ENCODE measurements at regions not wholly inside any gene's neighbourhood (a gene's known extent, or its start where the extent isn't known, plus 50 kb on each side); places are given as distances from the start of the nearest gene placed in this dataset.
"Not testable (repeated sequence)": the region's sequence is repeated elsewhere in the genome, so short reads cannot be mapped to it uniquely, and the experiment has no call there.

GRCh38 chr7:75201606-75202079, 109.3 kb downstream of the GTF2IRD2B start:
- not testable (repeated sequence) for DNase-seq

DNA sequence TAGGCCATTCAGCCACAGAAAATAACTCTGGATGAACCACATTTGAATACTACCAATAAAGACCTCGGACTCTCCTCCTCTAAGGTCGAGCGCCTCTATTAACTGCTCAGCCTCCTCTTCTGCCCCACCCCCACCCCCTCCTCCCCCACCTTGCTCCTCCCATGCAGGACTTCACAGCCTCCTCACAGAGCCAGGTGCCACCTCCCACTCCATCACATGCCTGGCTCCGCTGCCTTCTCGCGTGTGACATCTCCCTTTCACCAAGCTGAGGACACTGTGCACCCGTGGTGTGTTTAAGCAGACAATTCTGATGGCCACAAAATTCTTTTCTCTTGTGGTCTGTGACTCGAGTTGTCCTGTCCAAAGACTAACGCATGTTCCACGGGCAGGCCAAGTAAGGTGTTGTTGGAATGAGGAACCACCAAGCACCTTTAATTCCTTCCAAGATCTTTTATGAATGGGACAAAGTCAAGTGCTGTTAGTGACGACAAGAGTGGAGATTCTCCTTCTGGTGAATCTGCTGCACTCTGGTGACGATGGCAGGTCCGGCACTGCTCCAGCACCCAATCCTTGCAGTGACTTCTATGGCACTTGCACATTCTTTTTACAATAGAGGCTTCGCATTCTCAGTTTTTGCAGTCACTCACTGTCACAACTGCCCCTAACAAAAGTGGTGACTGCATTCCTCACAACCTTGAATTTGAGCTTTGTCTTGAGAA, 113.1 kb downstream of the GTF2IRD2B start:
- DNase-seq = not testable (repeated sequence)

GRCh38 chr7:75215460-75215859, 123.1 kb downstream of the GTF2IRD2B start:
- DNase-seq = not testable (repeated sequence)

DNA sequence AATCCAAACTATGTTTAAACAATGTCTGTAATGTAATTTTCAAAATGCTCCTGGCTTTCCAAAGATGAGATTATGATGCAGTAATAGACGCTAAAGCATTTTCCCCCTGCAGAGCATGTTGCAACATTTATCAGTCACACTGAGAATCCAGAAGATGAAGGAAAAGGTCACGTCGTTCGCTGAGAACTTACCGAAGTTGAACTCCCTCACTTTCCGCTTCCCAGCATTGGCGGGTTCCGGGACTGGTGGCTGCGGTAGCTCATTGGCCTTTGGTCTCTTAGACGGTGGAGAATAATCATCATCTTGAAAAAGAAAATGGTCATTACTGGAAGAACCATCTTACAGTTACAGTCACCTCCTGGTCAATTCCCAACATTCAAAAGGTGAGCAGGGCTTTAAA, 124.6 kb downstream of the GTF2IRD2B start:
- not testable (repeated sequence) for DNase-seq

GRCh38 chr7:75226102-75226501, 133.7 kb downstream of the GTF2IRD2B start:
- not testable (repeated sequence) for DNase-seq

- DNase-seq = not testable (repeated sequence)
These were observed 137.2 kb downstream of the GTF2IRD2B start for GRCh38 chr7:75229558-75229957.

DNA sequence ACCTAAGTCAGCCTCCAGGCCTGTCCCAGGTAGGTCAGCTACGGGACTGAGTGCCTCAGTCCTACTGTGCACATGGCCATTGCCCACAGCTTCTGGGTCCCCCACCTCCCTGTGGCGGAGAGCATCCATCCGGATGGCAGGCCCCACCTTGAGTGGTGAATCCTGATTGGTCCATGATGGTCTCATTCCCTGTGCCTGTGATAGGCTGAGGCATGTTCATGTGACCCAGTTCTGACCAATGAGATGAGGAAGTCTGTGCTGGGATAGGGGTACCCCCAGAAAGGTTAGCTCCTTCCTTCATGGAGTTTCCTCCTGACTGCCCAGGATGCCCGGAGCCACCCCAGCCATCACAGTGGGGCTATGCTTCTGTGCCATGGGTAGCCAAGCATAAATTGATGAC, 138.2 kb downstream of the GTF2IRD2B start:
- DNase-seq = not testable (repeated sequence)

- DNase-seq = not testable (repeated sequence)
These were observed 142.9 kb downstream of the GTF2IRD2B start for GRCh38 chr7:75235092-75235826.

DNA sequence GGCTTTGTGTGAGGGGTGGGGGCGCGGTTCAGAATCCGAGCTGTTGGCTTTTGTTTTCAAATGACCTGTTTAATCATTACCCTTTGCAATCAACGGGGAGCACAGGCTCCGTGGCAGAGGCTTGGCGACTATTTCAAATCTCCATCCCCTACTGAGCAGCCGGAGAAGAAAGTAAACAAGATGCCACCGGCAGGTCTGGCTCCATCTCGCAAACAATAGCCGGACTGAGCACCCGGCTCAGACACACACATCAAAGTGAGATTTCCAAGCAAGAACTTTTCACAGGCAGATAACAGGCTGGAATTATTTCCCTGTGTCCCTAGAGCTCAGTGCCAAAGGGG, 143.4 kb downstream of the GTF2IRD2B start:
- not testable (repeated sequence) for DNase-seq

DNA sequence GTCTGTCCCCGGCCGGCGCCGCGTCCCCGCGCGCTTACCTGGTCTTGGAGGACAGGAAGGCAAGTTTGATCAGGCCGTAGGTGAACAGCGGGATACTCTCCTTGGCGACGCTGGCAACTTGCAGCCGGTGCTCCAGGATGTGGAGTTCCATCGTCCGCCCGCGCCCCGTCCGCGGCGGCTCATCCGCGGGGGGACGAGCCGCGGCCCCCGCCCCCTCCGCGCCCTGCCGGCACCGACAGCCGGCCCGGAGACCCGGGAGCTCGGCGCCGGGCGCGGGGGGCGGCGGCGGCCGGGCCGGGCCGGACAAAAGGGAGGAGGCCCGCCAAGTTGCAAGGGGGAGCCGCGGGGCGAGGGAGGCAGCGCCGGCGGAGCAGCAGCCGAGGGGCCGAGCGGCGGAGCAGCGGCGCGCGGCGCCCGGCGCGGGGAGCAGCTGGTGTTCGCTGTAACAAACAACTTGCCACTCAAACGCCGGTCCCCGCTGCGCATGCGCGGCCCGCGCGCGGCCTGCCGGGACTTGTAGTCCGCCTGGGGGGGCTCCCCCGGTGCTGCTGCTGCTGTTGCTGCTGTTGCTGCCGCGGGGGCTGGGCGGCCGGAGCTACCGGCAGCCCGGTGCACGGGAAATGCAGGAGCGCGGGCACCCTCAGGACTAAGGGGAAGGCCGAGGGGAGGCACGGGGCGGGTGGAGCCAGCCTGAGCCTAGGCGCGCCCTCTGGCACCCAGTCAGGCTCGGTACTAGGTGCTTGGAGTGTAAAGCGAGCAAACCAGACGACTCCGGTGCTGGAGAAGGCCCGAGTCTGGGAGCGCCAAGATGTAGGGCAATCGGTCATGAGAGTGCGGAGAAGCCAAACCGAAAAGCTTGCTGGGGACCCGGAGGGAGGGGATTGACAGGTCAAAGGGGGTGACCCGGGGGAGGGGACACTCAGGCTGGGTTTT, 145.1 kb downstream of the GTF2IRD2B start:
- peak in 1 of 2 donors; percentile 46 for DNase-seq

DNA sequence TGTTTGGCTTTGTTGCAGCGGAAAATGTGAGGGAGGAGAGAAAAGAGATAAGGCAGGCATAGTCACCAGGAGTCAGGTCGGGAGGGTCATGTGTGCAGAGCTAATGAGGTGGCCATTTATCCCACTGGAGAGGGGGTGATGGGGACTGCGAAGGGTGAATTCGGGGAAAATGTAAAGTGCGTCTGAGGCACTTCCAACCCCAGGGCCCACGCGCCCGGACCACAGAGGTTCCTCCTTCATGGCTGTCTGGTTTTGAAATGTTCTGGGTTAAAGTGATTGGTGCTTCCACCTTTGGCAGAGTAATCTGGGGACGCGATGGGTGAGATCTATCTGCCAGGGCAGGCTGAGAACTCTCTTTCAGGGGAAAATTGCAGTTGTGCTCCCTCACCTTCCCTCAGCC, 145.9 kb downstream of the GTF2IRD2B start:
- not testable (repeated sequence) for DNase-seq

GRCh38 chr7:75243638-75244037, 151.2 kb downstream of the GTF2IRD2B start:
- not testable (repeated sequence) for DNase-seq

DNA sequence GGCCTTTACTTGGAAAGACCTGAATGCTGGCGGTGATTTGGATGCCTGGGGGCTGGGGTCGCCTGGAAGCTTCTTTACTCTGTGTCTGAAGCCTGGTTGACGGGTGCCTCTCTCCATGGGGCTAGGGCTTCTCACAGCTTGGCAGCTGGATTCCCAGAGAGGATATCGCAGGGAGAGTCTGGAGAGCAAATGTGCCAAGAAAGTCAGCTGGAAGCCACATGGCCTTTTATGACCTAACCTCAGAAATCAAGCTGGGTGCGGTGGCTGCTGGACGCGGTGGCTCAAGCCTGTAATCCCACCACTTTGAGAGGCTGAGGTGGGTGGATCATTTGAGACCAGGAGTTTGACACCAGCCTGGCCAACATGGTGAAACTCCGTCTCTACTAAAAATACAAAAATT, 147.2 kb upstream of the TRIM73 start:
- not testable (repeated sequence) for DNase-seq

DNA sequence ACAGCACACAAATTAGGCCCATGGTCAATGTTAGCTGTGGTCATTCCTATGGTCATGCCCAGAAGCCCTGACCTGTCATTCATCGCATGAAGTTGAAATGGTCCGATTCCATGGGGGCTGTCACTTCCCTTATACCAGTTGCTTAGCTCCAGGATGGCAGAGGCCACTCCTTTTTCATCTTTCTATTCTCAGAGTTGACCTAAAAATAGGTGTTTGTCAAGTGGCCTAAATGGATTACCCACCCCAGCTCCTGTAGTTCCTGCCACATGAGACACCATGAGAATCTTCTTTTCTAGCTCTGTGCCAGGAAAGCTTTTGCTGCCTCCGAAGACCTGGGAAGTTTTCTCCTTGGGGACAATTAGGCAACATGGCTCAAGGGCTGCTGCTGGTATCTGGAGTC, 141.2 kb upstream of the TRIM73 start:
- not testable (repeated sequence) for DNase-seq

DNA sequence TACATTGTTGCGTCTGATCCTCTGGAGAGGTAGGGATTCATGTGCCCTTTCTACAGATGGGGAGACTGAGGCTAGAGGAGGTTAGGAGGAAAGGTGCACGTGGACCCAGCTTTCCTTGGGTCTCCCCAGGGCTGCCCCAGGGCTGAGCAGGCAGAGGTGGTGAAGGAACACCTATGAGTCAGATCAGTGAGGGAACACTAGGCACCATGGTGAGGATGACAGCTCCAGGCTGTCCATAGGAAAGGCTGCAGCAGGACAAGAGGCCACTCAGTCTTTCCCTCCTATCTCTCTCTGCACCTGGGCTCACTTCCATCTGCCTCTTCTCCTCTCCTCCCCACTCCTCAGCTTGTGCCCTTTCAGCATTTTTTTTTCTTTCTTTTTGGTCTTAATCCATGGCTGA, 138.0 kb upstream of the TRIM73 start:
- not testable (repeated sequence) for DNase-seq

GRCh38 chr7:75259454-75260003, 135.9 kb upstream of the TRIM73 start:
- DNase-seq = not testable (repeated sequence)

DNA sequence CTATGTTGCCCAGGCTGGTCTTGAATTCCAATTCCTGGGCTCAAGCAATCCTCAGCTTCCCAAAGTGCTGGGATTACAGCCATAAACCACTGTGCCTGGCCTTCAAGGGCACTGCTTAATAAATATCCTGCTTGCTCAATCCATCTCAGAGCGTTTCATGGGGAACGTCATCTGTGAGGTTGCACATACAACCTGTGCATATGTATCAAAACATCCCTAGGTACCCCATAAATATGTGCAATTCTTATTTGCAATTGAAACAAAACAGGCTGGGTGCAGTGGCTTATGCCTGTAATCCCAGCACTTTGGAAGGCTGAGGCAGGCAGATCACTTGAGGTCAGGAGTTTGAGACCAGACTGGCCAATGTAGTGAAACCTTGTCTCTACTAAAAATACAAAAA, 133.8 kb upstream of the TRIM73 start:
- not testable (repeated sequence) for DNase-seq

- not testable (repeated sequence) for DNase-seq
These were observed 127.3 kb upstream of the TRIM73 start for GRCh38 chr7:75268158-75268557.

GRCh38 chr7:75269159-75269558, 126.3 kb upstream of the TRIM73 start:
- not testable (repeated sequence) for DNase-seq

DNA sequence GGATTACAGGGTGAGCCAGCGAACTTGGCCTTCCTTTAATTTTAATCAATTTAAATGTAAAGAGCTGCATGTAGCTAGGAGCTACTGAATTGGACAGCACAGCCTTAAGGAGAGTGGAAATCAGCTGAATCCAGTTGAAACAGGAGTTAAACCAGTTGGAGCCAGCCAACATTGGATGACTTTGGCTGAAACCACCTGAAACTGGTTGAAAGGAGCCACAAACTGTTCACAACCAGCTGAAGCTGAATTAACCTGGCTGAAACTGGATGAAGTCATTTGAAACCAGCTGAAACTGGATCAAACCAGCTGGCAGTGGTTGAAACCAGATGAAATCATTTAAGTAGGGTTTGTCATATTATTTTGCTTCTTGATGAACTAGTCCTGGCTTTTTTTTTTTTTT, 121.3 kb upstream of the TRIM73 start:
- DNase-seq = not testable (repeated sequence)
